Type B pancreatic cell (in vitro differentiated cells): ENCODE measurements at regions not wholly inside any gene's neighbourhood (a gene's known extent, or its start where the extent isn't known, plus 50 kb on each side); places are given as distances from the start of the nearest gene placed in this dataset.

Experiments
- DNase-seq: peaks from one replicate; pipeline ENCODE4 v3.0.0; 2021; ENCODE audit warnings: mixed read lengths; ENCODE audit not compliant: unreplicated experiment; ENCODE audit errors: extremely low spot score
- H3K27ac Mint-ChIP-seq: 2 replicates; pipeline ENCODE4 v1.8.0; 2021; ENCODE audit warnings: mild to moderate bottlenecking, mixed read lengths
- H3K27me3 Mint-ChIP-seq: 2 replicates; pipeline ENCODE4 v1.8.0; 2021; ENCODE audit warnings: mixed read lengths
- H3K36me3 Mint-ChIP-seq: 2 replicates; pipeline ENCODE4 v1.8.0; 2021; ENCODE audit warnings: mixed read lengths
- H3K4me1 Mint-ChIP-seq: one replicate; pipeline ENCODE4 v1.8.0; 2021; ENCODE audit warnings: mixed read lengths; ENCODE audit not compliant: unreplicated experiment
- H3K4me3 Mint-ChIP-seq: 2 replicates; pipeline ENCODE4 v1.8.0; 2021; ENCODE audit warnings: mild to moderate bottlenecking, mixed read lengths
- H3K9me3 Mint-ChIP-seq: 2 replicates; pipeline ENCODE4 v1.8.0; 2021; ENCODE audit warnings: mixed read lengths
- CTCF ChIP-seq: fragments of 200-600 bp; sonication (generic); conservative IDR thresholded peaks from 2 replicates; pipeline ENCODE4 v1.5.0; 2021; ENCODE audit warnings: antibody characterized with exemption, mild to moderate bottlenecking

- Mint-ChIP-seq H3K36me3 (no peaks in the 10 kb centered on the region), H3K4me1 (peaks cover 7% of the 10 kb centered on the region), H3K9me3 (no peaks in the 10 kb centered on the region), H3K27ac (no peak overlapping the region), H3K4me3 (no peak overlapping the region), H3K27me3 (no peaks in the 10 kb centered on the region)
- no peak for TF ChIP-seq CTCF
- no peak for DNase-seq
Observed at GRCh38 chr13:33645591-33646554, 172.1 kb upstream of the RFC3 start.

GRCh38 chr13:33649212-33649878, 168.6 kb upstream of the RFC3 start:
- no peak overlapping the region for H3K4me3 Mint-ChIP-seq
- no peak for TF ChIP-seq CTCF
- DNase-seq, result no peak
- H3K36me3 Mint-ChIP-seq, result no peaks in the 10 kb centered on the region
- no peak overlapping the region for H3K27ac Mint-ChIP-seq
- H3K9me3 Mint-ChIP-seq, result no peaks in the 10 kb centered on the region
- H3K4me1 Mint-ChIP-seq, result peaks cover 7% of the 10 kb centered on the region
- H3K27me3 Mint-ChIP-seq, result no peaks in the 10 kb centered on the region

- no peaks in the 10 kb centered on the region for H3K9me3 Mint-ChIP-seq
- H3K4me1 Mint-ChIP-seq, result no peaks in the 10 kb centered on the region
- no peak for TF ChIP-seq CTCF
- H3K27ac Mint-ChIP-seq, result no peak overlapping the region
- no peak for DNase-seq
- H3K27me3 Mint-ChIP-seq, result no peaks in the 10 kb centered on the region
- H3K4me3 Mint-ChIP-seq, result no peak overlapping the region
- no peaks in the 10 kb centered on the region for H3K36me3 Mint-ChIP-seq
Observed at GRCh38 chr13:33651766-33652165, 166.2 kb upstream of the RFC3 start.

- H3K4me1 Mint-ChIP-seq, result no peaks in the 10 kb centered on the region
- H3K36me3 Mint-ChIP-seq, result no peaks in the 10 kb centered on the region
- H3K27me3 Mint-ChIP-seq, result no peaks in the 10 kb centered on the region
- no peak overlapping the region for H3K27ac Mint-ChIP-seq
- TF ChIP-seq CTCF, result no peak
- no peak for DNase-seq
- H3K9me3 Mint-ChIP-seq, result peaks cover 5% of the 10 kb centered on the region
- no peak overlapping the region for H3K4me3 Mint-ChIP-seq
Observed at GRCh38 chr13:33657274-33657673, 160.7 kb upstream of the RFC3 start.

GRCh38 chr13:33659466-33659865, 158.5 kb upstream of the RFC3 start:
- H3K27me3 Mint-ChIP-seq, result no peaks in the 10 kb centered on the region
- no peak overlapping the region for H3K27ac Mint-ChIP-seq
- H3K9me3 Mint-ChIP-seq, result peaks cover 5% of the 10 kb centered on the region
- H3K4me1 Mint-ChIP-seq, result no peaks in the 10 kb centered on the region
- no peaks in the 10 kb centered on the region for H3K36me3 Mint-ChIP-seq
- TF ChIP-seq CTCF, result no peak
- DNase-seq, result no peak
- no peak overlapping the region for H3K4me3 Mint-ChIP-seq
